ENCODE measurements at regions not wholly inside any gene's neighbourhood (a gene's known extent, or its start where the extent isn't known, plus 50 kb on each side); places are given as distances from the start of the nearest gene placed in this dataset.

DNA sequence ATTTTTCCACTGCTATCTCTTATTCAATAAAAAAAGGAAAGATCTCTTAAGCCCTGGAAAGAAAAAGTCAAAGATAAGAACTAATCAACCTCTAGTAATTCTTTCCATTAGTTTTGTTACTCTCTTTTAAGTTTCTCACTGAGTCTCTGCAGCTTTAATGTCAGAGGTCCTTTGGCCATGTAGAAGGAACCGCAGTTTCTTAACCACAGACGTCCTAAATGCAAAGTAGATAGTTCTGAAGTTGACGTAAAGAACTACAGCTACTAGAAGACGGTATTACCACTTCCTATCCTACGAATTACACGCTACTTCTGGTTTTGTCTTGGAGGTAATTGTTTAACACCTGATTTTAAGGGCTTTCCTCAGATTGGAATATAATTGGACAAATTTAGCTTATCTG lies 325.9 kb downstream of the ANKRD50 start:
- Histone ChIP-seq H3K79me2 (replicated peaks; ENCODE audit: insufficient read depth, low read length) (no peaks in the 10 kb centered on the region), H3K27me3 (ENCODE audit: insufficient read depth, low read depth, low read length) (no peaks in the 10 kb centered on the region), H3K4me2 (ENCODE audit: low read length) (no peak overlapping the region), H3F3A (ENCODE audit: insufficient read depth, low read length, poor library complexity, severe bottlenecking) (no peaks in the 10 kb centered on the region), H3K27ac (ENCODE audit: low read length) (no peak overlapping the region), H2AFZ (ENCODE audit: low read depth, low read length) (no peak overlapping the region), H3K9me3 (ENCODE audit: low read length) (no peaks in the 10 kb centered on the region), H3K9me2 (ENCODE audit: insufficient read depth, low read length) (no peaks in the 10 kb centered on the region), H3K36me3 (ENCODE audit: insufficient read depth, low read length) (no peaks in the 10 kb centered on the region), H3K9ac (ENCODE audit: low read length) (no peak overlapping the region), H3K4me3 (ENCODE audit: low read length) (no peak overlapping the region), H4K20me1 (ENCODE audit: insufficient read depth) (no peaks in the 10 kb centered on the region)
- TF ChIP-seq MXI1 (conservative IDR thresholded peaks at IDR 0.05; ENCODE audit: poor library complexity, severe bottlenecking) (no peak), TAF1 (IDR thresholded peaks at IDR 0.05; ENCODE audit: low read depth) (no peak), RAD21 (conservative IDR thresholded peaks at IDR 0.05) (no peak), EZH2 (IDR thresholded peaks at IDR 0.05; ENCODE audit: borderline replicate concordance, insufficient read depth, low read length, poor library complexity, severe bottlenecking) (no peak), POLR2AphosphoS5 (IDR thresholded peaks at IDR 0.05) (no peak), EP300 (conservative IDR thresholded peaks at IDR 0.05; ENCODE audit: poor library complexity, severe bottlenecking) (no peak)
- TF ChIP-seq, protein P1, sequence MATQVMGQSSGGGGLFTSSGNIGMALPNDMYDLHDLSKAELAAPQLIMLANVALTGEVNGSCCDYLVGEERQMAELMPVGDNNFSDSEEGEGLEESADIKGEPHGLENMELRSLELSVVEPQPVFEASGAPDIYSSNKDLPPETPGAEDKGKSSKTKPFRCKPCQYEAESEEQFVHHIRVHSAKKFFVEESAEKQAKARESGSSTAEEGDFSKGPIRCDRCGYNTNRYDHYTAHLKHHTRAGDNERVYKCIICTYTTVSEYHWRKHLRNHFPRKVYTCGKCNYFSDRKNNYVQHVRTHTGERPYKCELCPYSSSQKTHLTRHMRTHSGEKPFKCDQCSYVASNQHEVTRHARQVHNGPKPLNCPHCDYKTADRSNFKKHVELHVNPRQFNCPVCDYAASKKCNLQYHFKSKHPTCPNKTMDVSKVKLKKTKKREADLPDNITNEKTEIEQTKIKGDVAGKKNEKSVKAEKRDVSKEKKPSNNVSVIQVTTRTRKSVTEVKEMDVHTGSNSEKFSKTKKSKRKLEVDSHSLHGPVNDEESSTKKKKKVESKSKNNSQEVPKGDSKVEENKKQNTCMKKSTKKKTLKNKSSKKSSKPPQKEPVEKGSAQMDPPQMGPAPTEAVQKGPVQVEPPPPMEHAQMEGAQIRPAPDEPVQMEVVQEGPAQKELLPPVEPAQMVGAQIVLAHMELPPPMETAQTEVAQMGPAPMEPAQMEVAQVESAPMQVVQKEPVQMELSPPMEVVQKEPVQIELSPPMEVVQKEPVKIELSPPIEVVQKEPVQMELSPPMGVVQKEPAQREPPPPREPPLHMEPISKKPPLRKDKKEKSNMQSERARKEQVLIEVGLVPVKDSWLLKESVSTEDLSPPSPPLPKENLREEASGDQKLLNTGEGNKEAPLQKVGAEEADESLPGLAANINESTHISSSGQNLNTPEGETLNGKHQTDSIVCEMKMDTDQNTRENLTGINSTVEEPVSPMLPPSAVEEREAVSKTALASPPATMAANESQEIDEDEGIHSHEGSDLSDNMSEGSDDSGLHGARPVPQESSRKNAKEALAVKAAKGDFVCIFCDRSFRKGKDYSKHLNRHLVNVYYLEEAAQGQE (IDR thresholded peaks at IDR 0.05; ENCODE audit: borderline replicate concordance), result no peak

DNA sequence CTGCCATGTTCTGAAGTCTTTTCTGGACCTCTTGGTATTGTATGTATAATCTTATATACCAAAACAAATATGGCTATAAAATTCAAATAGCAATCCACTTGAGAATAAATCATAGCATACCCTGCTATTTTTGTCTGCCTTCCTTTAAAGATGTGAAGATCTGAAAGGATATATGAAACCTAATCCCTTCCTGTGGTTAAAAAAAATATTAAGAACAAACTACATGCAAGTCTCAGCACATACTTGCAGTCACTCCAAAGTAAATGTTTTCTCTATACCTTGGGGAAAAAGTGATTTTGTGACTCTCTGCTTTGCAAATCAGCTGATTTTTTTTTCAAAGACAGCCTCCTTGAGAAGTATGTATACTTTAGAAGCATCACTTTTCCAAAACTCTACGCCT lies 322.9 kb downstream of the ANKRD50 start:
- H3K9me3 ChIP-seq (ENCODE audit: low read length), result no peaks in the 10 kb centered on the region
- no peak overlapping the region for H3K4me2 ChIP-seq (ENCODE audit: low read length)
- H4K20me1 ChIP-seq (ENCODE audit: insufficient read depth), result no peaks in the 10 kb centered on the region
- H3K27ac ChIP-seq (ENCODE audit: low read length), result no peak overlapping the region
- H3F3A ChIP-seq (ENCODE audit: insufficient read depth, low read length, poor library complexity, severe bottlenecking), result no peaks in the 10 kb centered on the region
- H3K9me2 ChIP-seq (ENCODE audit: insufficient read depth, low read length), result no peaks in the 10 kb centered on the region
- TF ChIP-seq SMC3 (conservative IDR thresholded peaks at IDR 0.05; ENCODE audit: poor library complexity) (no peak), CTCF (IDR thresholded peaks at IDR 0.05; ENCODE audit: poor library complexity, severe bottlenecking) (no peak), MXI1 (conservative IDR thresholded peaks at IDR 0.05; ENCODE audit: poor library complexity, severe bottlenecking) (no peak), POLR2AphosphoS5 (IDR thresholded peaks at IDR 0.05) (no peak), EZH2 (IDR thresholded peaks at IDR 0.05; ENCODE audit: borderline replicate concordance, insufficient read depth, low read length, poor library complexity, severe bottlenecking) (no peak), RAD21 (conservative IDR thresholded peaks at IDR 0.05) (no peak), EP300 (conservative IDR thresholded peaks at IDR 0.05; ENCODE audit: poor library complexity, severe bottlenecking) (no peak), TAF1 (IDR thresholded peaks at IDR 0.05; ENCODE audit: low read depth) (no peak)
- TF ChIP-seq, protein P1 (IDR thresholded peaks at IDR 0.05; ENCODE audit: borderline replicate concordance), result no peak
- H2AFZ ChIP-seq (ENCODE audit: low read depth, low read length), result no peak overlapping the region
- no peaks in the 10 kb centered on the region for H3K79me2 ChIP-seq (replicated peaks; ENCODE audit: insufficient read depth, low read length)
- no peaks in the 10 kb centered on the region for H3K27me3 ChIP-seq (ENCODE audit: insufficient read depth, low read depth, low read length)
- no peak overlapping the region for H3K9ac ChIP-seq (ENCODE audit: low read length)
- H3K36me3 ChIP-seq (ENCODE audit: insufficient read depth, low read length), result no peaks in the 10 kb centered on the region
- H3K4me3 ChIP-seq (ENCODE audit: low read length), result no peak overlapping the region

Data from neural cell (in vitro differentiated cells).